Colonic mucosa (tissue), 4 donors: ENCODE measurements at regions not wholly inside any gene's neighbourhood (a gene's known extent, or its start where the extent isn't known, plus 50 kb on each side); places are given as distances from the start of the nearest gene placed in this dataset.

Source experiments
- DNase-seq: peaks from one replicate; pipeline ENCODE4 v3.0.0-alpha.2; 2020
- H3K27ac ChIP-seq: fragments of 200-600 bp; one replicate; pipeline ENCODE4 v1.8.0; 2021
- H3K27me3 ChIP-seq: fragments of 200-600 bp; one replicate; pipeline ENCODE4 v1.8.0; 2021
- H3K36me3 ChIP-seq: fragments of 200-600 bp; one replicate; pipeline ENCODE4 v1.8.0; 2021
- H3K4me1 ChIP-seq: fragments of 200-600 bp; one replicate; pipeline ENCODE4 v1.8.0; 2021; ENCODE audit warnings: mild to moderate bottlenecking
- H3K4me3 ChIP-seq: fragments of 200-600 bp; one replicate; pipeline ENCODE4 v1.8.0; 2021
- H3K9ac ChIP-seq, 2 donors: one replicate each; pipeline ENCODE4 v1.7.0; 2013; ENCODE audit warnings: control low read depth in 2 of 2, low read depth in 2 of 2, low read length in 2 of 2
- H3K9me3 ChIP-seq: fragments of 200-600 bp; one replicate; pipeline ENCODE4 v1.8.0; 2021
- intact Hi-C: fragments of 100-400 bp; cut with DNase I; formaldehyde crosslinking; loops from one replicate; pipeline ENCODE4 v1.14.1; 2022
- TF ChIP-seq, protein P1 (sequence below): fragments of 200-600 bp; IDR thresholded peaks from one replicate; pipeline ENCODE4 v1.8.0; 2022; ENCODE audit warnings: antibody characterized with exemption, mild to moderate bottlenecking
- donor health status: healthy.
- donor health status: DM: no; HTN: no; CAD: no.
- donor health status: DM: no; HTN: no; CAD: no.

DNA sequence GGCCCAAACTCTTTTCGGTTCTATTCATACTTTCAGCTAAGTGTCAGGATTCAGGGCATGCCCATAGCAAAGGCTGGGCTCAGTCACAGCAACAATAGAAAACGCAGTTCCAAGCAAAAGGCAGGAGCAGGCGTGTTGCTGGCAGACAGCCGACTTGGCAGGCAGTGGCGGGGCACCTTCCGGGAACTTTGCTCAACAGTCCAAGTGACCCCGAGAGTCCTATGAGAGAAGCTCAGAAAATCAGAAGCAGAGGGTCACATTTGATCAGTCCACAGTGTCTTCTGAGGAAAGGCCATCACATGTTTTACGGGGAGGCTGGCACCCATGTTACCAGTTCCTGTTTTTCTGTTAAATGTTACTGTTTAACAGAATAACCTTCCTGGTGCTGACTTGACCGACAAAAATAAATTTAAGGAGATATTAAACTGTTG, 115.0 kb downstream of the DACT1 start:
- intact Hi-C loops: no loop called here
- Histone ChIP-seq H3K9me3 (no peaks in the 10 kb centered on the region), H3K4me3 (no peak overlapping the region), H3K9ac (peak overlapping the region in 1 of 2 donors; percentile 67), H3K27me3 (no peaks in the 10 kb centered on the region), H3K27ac (peak overlapping the region; percentile 62), H3K4me1 (peaks cover 20% of the 10 kb centered on the region), H3K36me3 (no peaks in the 10 kb centered on the region)
- TF ChIP-seq, protein P1, sequence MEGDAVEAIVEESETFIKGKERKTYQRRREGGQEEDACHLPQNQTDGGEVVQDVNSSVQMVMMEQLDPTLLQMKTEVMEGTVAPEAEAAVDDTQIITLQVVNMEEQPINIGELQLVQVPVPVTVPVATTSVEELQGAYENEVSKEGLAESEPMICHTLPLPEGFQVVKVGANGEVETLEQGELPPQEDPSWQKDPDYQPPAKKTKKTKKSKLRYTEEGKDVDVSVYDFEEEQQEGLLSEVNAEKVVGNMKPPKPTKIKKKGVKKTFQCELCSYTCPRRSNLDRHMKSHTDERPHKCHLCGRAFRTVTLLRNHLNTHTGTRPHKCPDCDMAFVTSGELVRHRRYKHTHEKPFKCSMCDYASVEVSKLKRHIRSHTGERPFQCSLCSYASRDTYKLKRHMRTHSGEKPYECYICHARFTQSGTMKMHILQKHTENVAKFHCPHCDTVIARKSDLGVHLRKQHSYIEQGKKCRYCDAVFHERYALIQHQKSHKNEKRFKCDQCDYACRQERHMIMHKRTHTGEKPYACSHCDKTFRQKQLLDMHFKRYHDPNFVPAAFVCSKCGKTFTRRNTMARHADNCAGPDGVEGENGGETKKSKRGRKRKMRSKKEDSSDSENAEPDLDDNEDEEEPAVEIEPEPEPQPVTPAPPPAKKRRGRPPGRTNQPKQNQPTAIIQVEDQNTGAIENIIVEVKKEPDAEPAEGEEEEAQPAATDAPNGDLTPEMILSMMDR: no peak
- peak; percentile 91 for DNase-seq

DNA sequence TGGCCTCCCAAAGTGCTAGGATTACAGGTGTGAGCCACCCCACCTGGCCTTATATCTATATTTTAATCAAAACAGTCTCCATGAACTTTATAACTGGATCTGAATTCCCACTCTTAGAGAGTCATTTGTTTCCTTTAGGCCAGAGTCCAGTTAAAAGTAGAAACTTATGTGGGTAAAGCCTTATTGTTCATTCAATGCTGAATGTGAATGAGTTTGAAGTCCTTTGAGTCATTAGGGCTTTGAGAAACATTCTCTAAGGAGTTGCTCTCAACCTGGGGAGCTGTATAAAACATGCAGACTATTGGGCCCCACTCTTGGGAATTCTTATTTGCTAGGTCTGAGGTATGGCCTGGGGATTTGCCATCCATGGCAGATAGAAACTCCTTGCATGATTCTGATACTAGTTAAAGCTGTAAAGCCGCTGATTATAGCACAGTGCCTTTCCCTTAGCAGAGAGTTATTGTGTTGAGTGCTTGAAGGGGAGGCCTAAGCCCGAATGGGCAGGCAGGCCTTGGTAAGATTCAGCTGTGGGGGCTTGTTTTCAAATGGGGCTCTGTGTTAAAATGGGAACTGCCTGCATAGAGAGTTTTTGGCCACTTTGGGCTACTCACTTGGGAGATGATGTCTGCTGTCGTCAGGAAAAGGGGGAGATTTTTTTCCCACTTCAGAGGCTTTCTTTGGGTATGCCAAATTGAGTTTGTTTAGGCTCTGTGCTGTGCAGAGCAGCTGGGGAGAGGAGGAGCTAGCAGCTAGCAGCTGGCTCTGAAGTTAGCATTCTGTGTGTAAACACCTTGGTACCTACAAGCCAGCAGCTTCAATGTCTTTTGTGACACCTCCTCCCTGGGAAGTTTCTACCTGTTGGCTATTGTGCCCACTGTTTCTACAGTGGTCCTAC, 117.5 kb downstream of the DACT1 start:
- TF ChIP-seq, protein P1: no peak
- H3K9ac ChIP-seq: peak overlapping the region in 1 of 2 donors; percentile 64
- H3K36me3 ChIP-seq: no peaks in the 10 kb centered on the region
- intact Hi-C loops: no loop called here
- no peak overlapping the region for H3K4me3 ChIP-seq
- H3K9me3 ChIP-seq: no peaks in the 10 kb centered on the region
- peak; percentile 28 for DNase-seq
- no peaks in the 10 kb centered on the region for H3K27me3 ChIP-seq
- peaks cover 20% of the 10 kb centered on the region for H3K4me1 ChIP-seq
- H3K27ac ChIP-seq: peak overlapping the region; percentile 19

DNA sequence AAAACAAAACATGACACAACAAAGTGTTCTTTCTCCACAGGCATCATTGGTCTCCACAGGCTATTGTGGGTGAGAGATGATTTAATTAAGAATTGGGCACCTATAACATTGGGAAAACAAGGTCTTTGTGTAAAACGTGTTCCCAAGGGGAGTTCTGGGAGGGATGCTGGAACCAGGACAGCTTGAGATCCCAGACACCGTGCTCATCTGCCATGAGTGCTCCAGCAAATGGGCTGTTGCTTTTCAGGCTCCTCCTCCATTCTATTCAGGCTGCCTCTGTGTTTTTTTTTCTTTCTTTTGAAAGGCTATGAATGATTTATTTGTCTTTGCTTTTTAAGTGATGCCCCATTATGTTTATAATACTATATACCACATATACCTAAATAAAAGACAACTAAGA, 122.4 kb downstream of the DACT1 start:
- intact Hi-C loops: no loop called here
- no peaks in the 10 kb centered on the region for H3K36me3 ChIP-seq
- no peaks in the 10 kb centered on the region for H3K27me3 ChIP-seq

DNA sequence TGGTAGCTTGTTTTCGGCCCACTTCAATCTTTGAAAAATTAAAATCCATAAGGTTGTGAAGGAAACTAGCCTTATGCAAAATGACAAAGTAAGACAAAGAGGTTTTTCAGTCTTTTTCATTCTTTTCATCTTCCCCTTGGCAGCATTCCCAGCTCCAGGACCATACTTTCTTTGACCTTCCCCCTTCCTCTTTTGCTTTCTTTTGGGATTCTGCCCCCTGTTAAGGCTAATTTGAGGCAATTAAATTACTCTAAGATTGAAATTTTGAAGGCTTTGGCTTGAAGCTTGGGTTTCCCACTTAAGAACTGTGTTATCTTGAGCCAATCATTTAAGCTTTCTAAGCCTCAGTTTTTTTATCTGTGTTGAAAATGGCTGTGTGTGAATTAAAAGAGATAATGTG, 124.9 kb downstream of the DACT1 start:
- Histone ChIP-seq H3K9me3 (no peaks in the 10 kb centered on the region), H3K9ac (no peak overlapping the region), H3K27me3 (no peaks in the 10 kb centered on the region), H3K4me1 (no peaks in the 10 kb centered on the region), H3K36me3 (no peaks in the 10 kb centered on the region), H3K4me3 (no peak overlapping the region), H3K27ac (no peak overlapping the region)
- no peak for DNase-seq
- TF ChIP-seq, protein P1: no peak
- intact Hi-C loops: no loop called here

More for the DNA sequence above, 122.4 kb downstream of the DACT1 start:
- no peaks in the 10 kb centered on the region for H3K9me3 ChIP-seq
- H3K9ac ChIP-seq: no peak overlapping the region
- no peaks in the 10 kb centered on the region for H3K4me1 ChIP-seq
- DNase-seq: no peak
- no peak overlapping the region for H3K4me3 ChIP-seq
- no peak overlapping the region for H3K27ac ChIP-seq
- TF ChIP-seq, protein P1: no peak

DNA sequence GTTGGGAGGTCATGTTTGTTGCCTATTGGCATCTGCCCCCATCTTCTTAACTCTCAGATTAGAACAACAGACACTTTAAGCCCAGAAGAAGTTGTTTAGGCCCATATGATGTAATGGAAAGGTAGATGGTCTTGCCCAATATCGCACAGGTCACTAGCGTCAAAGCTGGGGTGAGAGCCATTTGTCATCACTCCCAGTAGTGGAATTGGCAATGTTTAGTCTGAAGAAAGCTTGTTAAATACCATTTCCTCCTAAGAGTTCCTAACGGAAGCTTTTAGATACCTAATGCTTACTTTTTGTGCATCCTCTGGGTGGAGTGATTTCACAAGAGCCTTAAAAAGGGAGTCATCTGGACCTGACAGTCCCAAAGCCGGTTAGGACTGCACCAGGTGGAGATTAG, 125.4 kb downstream of the DACT1 start:
- no peak overlapping the region for H3K9ac ChIP-seq
- TF ChIP-seq, protein P1: no peak
- no peaks in the 10 kb centered on the region for H3K27me3 ChIP-seq
- no peaks in the 10 kb centered on the region for H3K9me3 ChIP-seq
- no peaks in the 10 kb centered on the region for H3K4me1 ChIP-seq
- H3K4me3 ChIP-seq: no peak overlapping the region
- no peak for DNase-seq
- H3K36me3 ChIP-seq: no peaks in the 10 kb centered on the region
- H3K27ac ChIP-seq: no peak overlapping the region
- intact Hi-C loops: no loop called here
